ENCODE measurements at regions not wholly inside any gene's neighbourhood (a gene's known extent, or its start where the extent isn't known, plus 50 kb on each side); places are given as distances from the start of the nearest gene placed in this dataset.

- TF ChIP-seq TAF1 (IDR thresholded peaks at IDR 0.05; ENCODE audit: low read depth, low read length) (no peak), POLR2A (IDR thresholded peaks at IDR 0.05; ENCODE audit: low read depth, low read length) (no peak), POLR2AphosphoS5 (IDR thresholded peaks at IDR 0.05; ENCODE audit: low read depth, low read length) (no peak)
Measured at GRCh38 chr3:89049119-89049518, 58.3 kb upstream of the EPHA3 start.

Data from GM12891 (cell line).